Activated CD8-positive, alpha-beta T cell treated with anti-CD3 and anti-CD28 coated beads for 36 hours (primary cell): ENCODE measurements at regions not wholly inside any gene's neighbourhood (a gene's known extent, or its start where the extent isn't known, plus 50 kb on each side); places are given as distances from the start of the nearest gene placed in this dataset.

ENCODE experiments used
- ATAC-seq: fragments of 200-7000 bp; cut with Tn5 transposase; one replicate; pipeline ENCODE4 v1.10.0; 2021; ENCODE audit warnings: mild to moderate bottlenecking, moderate library complexity
- CTCF ChIA-PET: fragments of 350-600 bp; sonication (Branson Sonifier 250); formaldehyde crosslinking; loops from one replicate; lab custom pipeline; 2021; ENCODE audit warnings: antibody characterized with exemption; lab: Charles Lee
- POLR2A ChIA-PET: fragments of 350-600 bp; sonication (Branson Sonifier 250); formaldehyde crosslinking; loops from one replicate; lab custom pipeline; 2021; ENCODE audit warnings: antibody characterized with exemption; lab: Charles Lee
- DNase-seq: peaks from one replicate; pipeline ENCODE4 v3.0.0-alpha.2; 2020
- H3K27ac Mint-ChIP-seq: one replicate; pipeline ENCODE4 v1.8.0; 2021; ENCODE audit warnings: mild to moderate bottlenecking, mixed read lengths
- H3K27me3 Mint-ChIP-seq: one replicate; pipeline ENCODE4 v1.8.0; 2021; ENCODE audit warnings: mixed read lengths
- H3K36me3 Mint-ChIP-seq: one replicate; pipeline ENCODE4 v1.8.0; 2021; ENCODE audit warnings: low read depth, mixed read lengths
- H3K4me1 Mint-ChIP-seq: one replicate; pipeline ENCODE4 v1.8.0; 2021; ENCODE audit warnings: low read depth, mixed read lengths
- H3K4me3 Mint-ChIP-seq: one replicate; pipeline ENCODE4 v1.8.0; 2021; ENCODE audit warnings: mild to moderate bottlenecking, moderate library complexity, mixed read lengths
- H3K9me3 Mint-ChIP-seq: one replicate; pipeline ENCODE4 v1.8.0; 2021; ENCODE audit warnings: mixed read lengths
- intact Hi-C: fragments of 100-400 bp; cut with micrococcal nuclease; formaldehyde crosslinking; loops from one replicate; pipeline ENCODE4 v1.10.0; 2022
- TF ChIP-seq, protein P1 (sequence below): fragments of 200-600 bp; IDR thresholded peaks from one replicate; pipeline ENCODE4 v1.8.0; 2022; ENCODE audit warnings: antibody characterized with exemption, mild to moderate bottlenecking

DNA sequence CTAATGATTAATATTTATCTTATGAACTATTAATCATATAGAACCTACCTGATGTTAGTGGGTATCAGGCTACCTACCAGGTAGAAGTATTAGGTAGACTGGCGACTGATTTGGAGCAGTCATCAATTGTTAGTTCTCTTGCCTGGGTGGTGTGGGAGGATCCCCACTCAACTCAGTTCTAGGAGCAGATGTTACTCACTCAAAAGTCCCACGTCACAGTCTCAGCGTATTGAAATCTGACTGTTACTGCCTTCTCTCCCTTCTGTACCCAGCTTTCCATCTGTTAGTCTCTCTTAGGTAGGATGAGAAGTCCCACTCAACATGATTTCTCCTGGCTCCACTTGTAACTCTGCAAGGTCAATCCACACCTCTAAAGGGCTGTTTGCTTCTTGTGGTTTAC, 102.7 kb downstream of the OLFM4 start:
- Mint-ChIP-seq H3K27me3 (no peaks in the 10 kb centered on the region), H3K36me3 (no peaks in the 10 kb centered on the region), H3K9me3 (no peaks in the 10 kb centered on the region), H3K4me3 (no peak overlapping the region), H3K27ac (no peak overlapping the region), H3K4me1 (no peaks in the 10 kb centered on the region)
- TF ChIP-seq, protein P1, sequence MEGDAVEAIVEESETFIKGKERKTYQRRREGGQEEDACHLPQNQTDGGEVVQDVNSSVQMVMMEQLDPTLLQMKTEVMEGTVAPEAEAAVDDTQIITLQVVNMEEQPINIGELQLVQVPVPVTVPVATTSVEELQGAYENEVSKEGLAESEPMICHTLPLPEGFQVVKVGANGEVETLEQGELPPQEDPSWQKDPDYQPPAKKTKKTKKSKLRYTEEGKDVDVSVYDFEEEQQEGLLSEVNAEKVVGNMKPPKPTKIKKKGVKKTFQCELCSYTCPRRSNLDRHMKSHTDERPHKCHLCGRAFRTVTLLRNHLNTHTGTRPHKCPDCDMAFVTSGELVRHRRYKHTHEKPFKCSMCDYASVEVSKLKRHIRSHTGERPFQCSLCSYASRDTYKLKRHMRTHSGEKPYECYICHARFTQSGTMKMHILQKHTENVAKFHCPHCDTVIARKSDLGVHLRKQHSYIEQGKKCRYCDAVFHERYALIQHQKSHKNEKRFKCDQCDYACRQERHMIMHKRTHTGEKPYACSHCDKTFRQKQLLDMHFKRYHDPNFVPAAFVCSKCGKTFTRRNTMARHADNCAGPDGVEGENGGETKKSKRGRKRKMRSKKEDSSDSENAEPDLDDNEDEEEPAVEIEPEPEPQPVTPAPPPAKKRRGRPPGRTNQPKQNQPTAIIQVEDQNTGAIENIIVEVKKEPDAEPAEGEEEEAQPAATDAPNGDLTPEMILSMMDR, result no peak
- ChIA-PET POLR2A (no interaction called here), CTCF (no interaction called here)
- DNase-seq (no peak), ATAC-seq (no peak)
- intact Hi-C loops, result no loop called here

DNA sequence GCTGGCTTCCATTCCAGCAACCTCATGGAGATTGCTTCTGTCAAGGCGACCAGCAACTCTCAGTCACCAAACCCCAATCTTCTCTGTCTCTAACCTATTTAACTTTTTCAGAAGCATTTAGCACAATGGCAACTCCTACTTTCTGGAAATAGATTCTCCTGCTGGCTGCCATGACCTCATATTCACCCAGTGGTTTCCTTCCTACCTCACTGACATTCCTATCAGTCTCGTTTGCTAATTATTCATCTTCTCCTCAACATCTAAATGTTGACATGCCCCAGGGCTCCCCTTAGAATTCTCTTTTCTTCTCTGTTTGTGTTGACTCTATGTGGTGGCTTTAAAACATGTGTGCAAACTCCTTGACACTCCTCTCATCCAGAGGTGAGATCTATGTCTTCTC, 106.7 kb downstream of the OLFM4 start:
- H3K4me3 Mint-ChIP-seq, result no peak overlapping the region
- no peaks in the 10 kb centered on the region for H3K4me1 Mint-ChIP-seq
- H3K36me3 Mint-ChIP-seq, result no peaks in the 10 kb centered on the region
- ChIA-PET CTCF (interaction anchor here (1.1 to 2.3 kb wide), 3 partner anchors 8 to 16 kb away, joined by 3 to 6 read pairs (median 3); no protein-coding TSS in a partner anchor), POLR2A (no interaction called here)
- DNase-seq (no peak), ATAC-seq (no peak)
- H3K9me3 Mint-ChIP-seq, result no peaks in the 10 kb centered on the region
- no peak overlapping the region for H3K27ac Mint-ChIP-seq
- intact Hi-C loops, result no loop called here
- no peaks in the 10 kb centered on the region for H3K27me3 Mint-ChIP-seq
- TF ChIP-seq, protein P1, result no peak

DNA sequence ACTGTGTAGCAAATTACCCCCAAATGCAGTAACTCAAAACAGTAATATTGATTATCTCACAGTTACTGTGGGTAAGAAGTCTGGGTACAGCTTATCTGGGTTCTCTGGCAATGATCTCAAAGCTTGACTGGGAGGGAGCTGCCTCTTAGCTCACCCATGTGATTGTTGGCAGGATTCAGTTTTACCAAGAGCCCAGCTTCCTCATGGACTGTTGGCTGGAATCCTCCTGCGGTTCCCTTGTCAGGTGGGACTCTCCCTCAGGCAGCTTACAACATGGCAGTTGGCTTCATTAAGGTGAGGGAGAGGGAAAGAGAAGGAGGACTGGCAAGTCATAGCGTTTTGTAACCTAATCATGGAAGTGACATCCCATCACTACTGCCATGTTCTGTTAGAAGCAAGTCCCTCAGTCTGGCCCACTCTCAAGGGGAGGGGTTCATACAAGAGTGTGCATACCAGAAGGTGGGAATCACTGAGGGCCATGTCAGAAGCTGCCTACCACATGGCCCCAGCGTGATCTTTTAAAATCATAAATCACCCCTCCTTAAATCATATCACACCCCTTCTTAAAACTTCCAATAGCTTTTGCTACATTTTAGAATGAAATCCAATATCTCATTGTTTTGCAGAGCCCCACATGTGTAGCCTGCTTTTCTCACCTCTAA, 108.1 kb downstream of the OLFM4 start:
- ChIA-PET POLR2A (no interaction called here), CTCF (no interaction called here)
- H3K9me3 Mint-ChIP-seq, result no peaks in the 10 kb centered on the region
- intact Hi-C loops, result no loop called here
- H3K4me1 Mint-ChIP-seq, result no peaks in the 10 kb centered on the region
- DNase-seq (no peak), ATAC-seq (no peak)
- no peaks in the 10 kb centered on the region for H3K27me3 Mint-ChIP-seq
- H3K27ac Mint-ChIP-seq, result no peak overlapping the region
- TF ChIP-seq, protein P1, result no peak
- no peak overlapping the region for H3K4me3 Mint-ChIP-seq
- H3K36me3 Mint-ChIP-seq, result no peaks in the 10 kb centered on the region

DNA sequence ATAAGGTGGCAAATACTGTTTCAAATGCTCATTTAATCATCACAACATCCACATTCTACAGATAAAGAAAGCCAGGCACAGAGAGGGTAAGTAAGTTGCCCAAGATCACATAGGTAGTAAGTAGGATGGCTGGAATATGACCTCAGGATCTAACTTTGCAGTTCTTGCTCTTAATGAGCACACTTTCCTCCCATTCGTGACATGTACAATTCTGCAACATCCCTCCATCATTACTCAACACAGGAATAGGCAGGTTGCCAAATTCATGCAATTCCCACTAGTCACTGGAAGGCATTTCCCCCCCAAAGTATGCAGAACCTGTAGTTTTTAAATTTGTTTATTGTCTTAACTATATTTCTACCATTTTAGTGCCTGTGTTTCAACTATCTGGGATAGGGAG, 109.2 kb downstream of the OLFM4 start:
- POLR2A ChIA-PET, result interaction anchor here (0.7 kb wide), 1 partner anchor 9 kb away, joined by 3 read pairs; no protein-coding TSS in a partner anchor
- Mint-ChIP-seq H3K27ac (no peak overlapping the region), H3K9me3 (no peaks in the 10 kb centered on the region), H3K27me3 (no peaks in the 10 kb centered on the region), H3K4me3 (no peak overlapping the region), H3K36me3 (no peaks in the 10 kb centered on the region), H3K4me1 (no peaks in the 10 kb centered on the region)
- CTCF ChIA-PET, result interaction anchor here (0.6 kb wide), 1 partner anchor 58 kb away, joined by 4 read pairs; no protein-coding TSS in a partner anchor
- intact Hi-C loops, result no loop called here
- DNase-seq (no peak), ATAC-seq (no peak)
- TF ChIP-seq, protein P1, result no peak

DNA sequence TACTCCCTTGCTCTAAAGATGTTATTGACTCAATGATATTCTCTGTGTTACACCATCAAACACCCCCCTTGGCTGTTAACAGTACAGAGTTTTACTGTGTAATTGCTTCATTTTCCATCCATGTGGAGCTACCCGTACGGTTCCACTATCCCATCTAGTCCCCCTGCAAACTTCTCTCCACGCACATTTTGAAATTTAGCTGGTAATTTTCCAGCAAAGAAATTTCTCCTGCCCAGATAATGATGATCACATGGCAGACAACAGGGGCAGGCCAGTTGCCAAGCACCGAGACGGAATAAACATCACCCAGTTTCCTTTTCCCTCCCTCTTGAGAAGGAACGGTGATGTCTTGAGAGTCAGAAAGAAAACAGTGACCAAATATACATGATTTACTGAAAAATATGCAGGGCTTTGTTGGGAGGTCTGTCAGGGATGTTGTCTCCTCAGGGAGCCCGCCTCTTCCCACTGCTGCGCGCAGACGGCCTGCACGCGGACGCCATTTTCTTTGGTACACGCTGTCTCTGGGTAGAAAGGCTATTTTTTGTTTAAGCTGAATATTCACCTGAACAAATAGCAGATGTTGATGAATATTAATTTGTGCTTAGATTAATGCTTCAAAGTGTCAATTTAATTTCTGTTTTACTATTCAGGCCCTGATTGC, 109.9 kb downstream of the OLFM4 start:
- Mint-ChIP-seq H3K9me3 (no peaks in the 10 kb centered on the region), H3K4me1 (no peaks in the 10 kb centered on the region), H3K4me3 (no peak overlapping the region), H3K27ac (no peak overlapping the region), H3K36me3 (no peaks in the 10 kb centered on the region), H3K27me3 (peaks cover under 1% of the 10 kb centered on the region)
- TF ChIP-seq, protein P1, result no peak
- intact Hi-C loops, result no loop called here
- ATAC-seq, result no peak
- POLR2A ChIA-PET, result interaction anchor here (0.7 kb wide), 1 partner anchor 9 kb away, joined by 3 read pairs; no protein-coding TSS in a partner anchor
- DNase-seq, result no peak
- CTCF ChIA-PET, result interaction anchor here (0.6 to 1.2 kb wide), 2 partner anchors 9 to 59 kb away, joined by 3 to 4 read pairs; no protein-coding TSS in a partner anchor
